WTC11 (cell line): ENCODE measurements at regions not wholly inside any gene's neighbourhood (a gene's known extent, or its start where the extent isn't known, plus 50 kb on each side); places are given as distances from the start of the nearest gene placed in this dataset.

Experiments
- ATF2 ChIP-seq: sonication (generic); formaldehyde crosslinking; IDR thresholded peaks from 2 replicates; pipeline ENCODE4 v1.8.1; 2022; ENCODE audit warnings: low read depth, missing genetic modification reagents, borderline replicate concordance
- CREM ChIP-seq: sonication (generic); formaldehyde crosslinking; IDR thresholded peaks from 2 replicates; pipeline ENCODE4 v1.8.1; 2022; ENCODE audit warnings: mild to moderate bottlenecking, missing genetic modification reagents, moderate library complexity
- CTCF ChIP-seq: fragments of 200-600 bp; IDR thresholded peaks from 2 replicates; pipeline ENCODE4 v1.8.0; 2022; ENCODE audit warnings: antibody characterized with exemption
- E2F1 ChIP-seq: sonication (generic); formaldehyde crosslinking; IDR thresholded peaks from 2 replicates; pipeline ENCODE4 v1.8.0; 2022; ENCODE audit warnings: mild to moderate bottlenecking, missing genetic modification reagents
- IRF1 ChIP-seq: sonication (generic); formaldehyde crosslinking; IDR thresholded peaks from 2 replicates; pipeline ENCODE4 v1.8.0; 2023; ENCODE audit warnings: missing genetic modification reagents
- MLX ChIP-seq: sonication (generic); formaldehyde crosslinking; IDR thresholded peaks from 2 replicates; pipeline ENCODE4 v1.8.1; 2023; ENCODE audit warnings: mild to moderate bottlenecking, missing genetic modification reagents, moderate library complexity
- NR1H2 ChIP-seq: sonication (generic); formaldehyde crosslinking; IDR thresholded peaks from 2 replicates; pipeline ENCODE4 v1.9.0; 2021; ENCODE audit warnings: mild to moderate bottlenecking, moderate library complexity, missing genetic modification reagents
- RELA ChIP-seq: sonication (generic); formaldehyde crosslinking; IDR thresholded peaks from 2 replicates; pipeline ENCODE4 v1.8.1; 2022; ENCODE audit warnings: missing genetic modification reagents, mild to moderate bottlenecking, borderline replicate concordance
- SP1 ChIP-seq: sonication (generic); formaldehyde crosslinking; conservative IDR thresholded peaks from 2 replicates; pipeline ENCODE4 v1.8.1; 2022; ENCODE audit warnings: missing genetic modification reagents
- TP53 ChIP-seq: sonication (generic); formaldehyde crosslinking; IDR thresholded peaks from 2 replicates; pipeline ENCODE4 v1.8.1; 2023; ENCODE audit warnings: mild to moderate bottlenecking, missing genetic modification reagents
- USF1 ChIP-seq: sonication (generic); formaldehyde crosslinking; IDR thresholded peaks from 2 replicates; pipeline ENCODE4 v1.8.0; 2022; ENCODE audit warnings: mild to moderate bottlenecking, missing genetic modification reagents
- ZMAT4 ChIP-seq: fragments of 250-450 bp; sonication (Bioruptor Pico); IDR thresholded peaks from 2 replicates; pipeline ENCODE4 v1.9.0; 2021; ENCODE audit warnings: mild to moderate bottlenecking

GRCh38 chr14:101064718-101065117, 161.2 kb upstream of the RTL1 start:
- TF ChIP-seq MLX (CRISPR knock-in tag), result no peak
- TF ChIP-seq CTCF, result no peak
- TF ChIP-seq RELA (CRISPR knock-in tag), result no peak
- no peak for TF ChIP-seq ATF2
- no peak for TF ChIP-seq USF1 (CRISPR knock-in tag)
- TF ChIP-seq TP53, result no peak
- TF ChIP-seq ZMAT4, result no peak
- TF ChIP-seq IRF1 (CRISPR knock-in tag), result no peak
- TF ChIP-seq SP1, result no peak
- no peak for TF ChIP-seq NR1H2 (CRISPR knock-in tag)
- no peak for TF ChIP-seq CREM (CRISPR knock-in tag)
- TF ChIP-seq E2F1 (CRISPR knock-in tag), result no peak
